A549 (cell line): ENCODE measurements at regions not wholly inside any gene's neighbourhood (a gene's known extent, or its start where the extent isn't known, plus 50 kb on each side); places are given as distances from the start of the nearest gene placed in this dataset.
A peak's percentile ranks its signal among the peaks of the same experiment; 100 is the strongest.
"Not testable (repeated sequence)": the region's sequence is repeated elsewhere in the genome, so short reads cannot be mapped to it uniquely, and the experiment has no call there.

Experiments
- ATAC-seq, 2 experiments: fragments of 200-7000 bp in 1 of 2; fragments of >200 bp in 1 of 2; cut with Nextera tagmentation in 1 of 2; cut with Tn5 transposase in 1 of 2; 3 replicates each; pipeline versions ENCODE4 v1.8.0 to v1.9.1; 2018 to 2020; ENCODE audit warnings: mild to moderate bottlenecking in 1 of 2, moderate library complexity in 1 of 2
- CTCF ChIA-PET: fragments of 300-600 bp; sonication (Branson Sonifier 250); formaldehyde crosslinking; extraction: SDS; loops from one replicate; lab custom pipeline; 2021; ENCODE audit warnings: antibody characterized with exemption, inconsistent platforms; lab: Yijun Ruan, JAX
- POLR2A ChIA-PET: fragments of 350-600 bp; formaldehyde crosslinking; extraction: SDS; loops from one replicate; lab custom pipeline; 2021; ENCODE audit warnings: antibody characterized with exemption, inconsistent platforms; lab: Yijun Ruan, JAX
- DNase-seq, 2 experiments: peaks; one replicate each; pipeline versions ENCODE4 v3.0.0 to v3.0.0-alpha.2; 2011 to 2016; ENCODE audit warnings: low read depth in 1 of 2, low spot score in 1 of 2
- FAIRE-seq: peaks from 2 replicates; lab custom pipeline; 2011; peaks lifted over from hg19 to GRCh38; lab: Jason Lieb, UNC
- H3K27ac ChIP-seq, 2 experiments: fragments of >200 bp; sonication (Bioruptor Twin); formaldehyde crosslinking; 3 replicates each; pipeline ENCODE4 v1.5.1; 2016 to 2017
- H3K4me1 ChIP-seq: fragments of >200 bp; sonication (Bioruptor Twin); formaldehyde crosslinking; 3 replicates; pipeline ENCODE4 v1.6.1; 2016
- H3K4me2 ChIP-seq: fragments of >200 bp; sonication (Bioruptor Twin); formaldehyde crosslinking; 3 replicates; pipeline ENCODE4 v1.6.1; 2016
- H3K4me3 ChIP-seq: fragments of >200 bp; sonication (Bioruptor Twin); formaldehyde crosslinking; 3 replicates; pipeline ENCODE4 v1.5.1; 2016
- H3K9me3 ChIP-seq: fragments of >200 bp; sonication (Bioruptor Twin); formaldehyde crosslinking; 3 replicates; pipeline ENCODE4 v1.6.1; 2016
- CBX2 ChIP-seq: fragments of 200-600 bp; sonication (generic); IDR thresholded peaks from 2 replicates; pipeline ENCODE4 v1.6.1; 2016; ENCODE audit warnings: low read depth, mild to moderate bottlenecking, borderline replicate concordance
- CEBPB ChIP-seq, 2 experiments: fragments of >200 bp in 1 of 2; sonication (Bioruptor Twin) in 1 of 2; formaldehyde crosslinking in 1 of 2; IDR thresholded peaks; 2 replicates each; pipeline ENCODE4 v1.6.1; 2012 to 2016
- EHF ChIP-seq: fragments of 250-450 bp; sonication (Bioruptor Pico); IDR thresholded peaks from 2 replicates; pipeline ENCODE4 v1.5.0; 2020; ENCODE audit warnings: mild to moderate bottlenecking
- EHMT2 ChIP-seq: fragments of 200-600 bp; sonication (generic); IDR thresholded peaks from 2 replicates; pipeline ENCODE4 v1.6.1; 2016; ENCODE audit warnings: antibody characterized with exemption, low read depth, mild to moderate bottlenecking, moderate library complexity
- ESRRA ChIP-seq: fragments of 150-350 bp; IDR thresholded peaks from 2 replicates; pipeline ENCODE4 v1.6.1; 2014; ENCODE audit warnings: mild to moderate bottlenecking, low read length, borderline replicate concordance
- FOSB ChIP-seq: fragments of 250-450 bp; sonication (Bioruptor Pico); IDR thresholded peaks from 2 replicates; pipeline ENCODE4 v1.5.0; 2020; ENCODE audit warnings: mild to moderate bottlenecking, moderate library complexity
- FOXS1 ChIP-seq: fragments of 250-450 bp; sonication (Bioruptor Pico); IDR thresholded peaks from 2 replicates; pipeline ENCODE4 v1.5.0; 2020; ENCODE audit warnings: mild to moderate bottlenecking, moderate library complexity
- HEYL ChIP-seq: fragments of 250-450 bp; sonication (Bioruptor Pico); IDR thresholded peaks from 2 replicates; pipeline ENCODE4 v1.8.0; 2021; ENCODE audit warnings: mild to moderate bottlenecking, moderate library complexity
- HOXA7 ChIP-seq: fragments of 250-450 bp; sonication (Bioruptor Pico); IDR thresholded peaks from 2 replicates; pipeline ENCODE4 v1.5.0; 2020; ENCODE audit warnings: mild to moderate bottlenecking, moderate library complexity
- HOXB13 ChIP-seq: fragments of 250-450 bp; sonication (Bioruptor Pico); IDR thresholded peaks from 2 replicates; pipeline ENCODE4 v1.5.0; 2020; ENCODE audit warnings: low read depth, mild to moderate bottlenecking, moderate library complexity
- HOXB5 ChIP-seq: fragments of 250-450 bp; sonication (Bioruptor Pico); IDR thresholded peaks from 2 replicates; pipeline ENCODE4 v1.5.0; 2020; ENCODE audit warnings: mild to moderate bottlenecking, moderate library complexity
- KDM5A ChIP-seq: fragments of 200-600 bp; sonication (generic); IDR thresholded peaks from 2 replicates; pipeline ENCODE4 v1.6.1; 2016; ENCODE audit warnings: antibody characterized with exemption, mild to moderate bottlenecking
- NFE2L2 ChIP-seq: fragments of 150-350 bp; conservative IDR thresholded peaks from 2 replicates; pipeline ENCODE4 v1.6.1; 2014; ENCODE audit warnings: low read length
- RAD21 ChIP-seq, 2 experiments: fragments of >200 bp in 1 of 2; sonication (Bioruptor Twin) in 1 of 2; formaldehyde crosslinking in 1 of 2; IDR thresholded peaks in 1 of 2; conservative IDR thresholded peaks in 1 of 2; 2 replicates in 1 of 2; 3 replicates in 1 of 2; pipeline ENCODE4 v1.6.1; 2012 to 2018; ENCODE audit warnings: inconsistent platforms in 1 of 2
- RCOR1 ChIP-seq: fragments of 150-350 bp; IDR thresholded peaks from 2 replicates; pipeline ENCODE4 v1.6.1; 2014; ENCODE audit warnings: antibody characterized with exemption, low read length, low read depth
- RNF2 ChIP-seq: fragments of 200-600 bp; sonication (generic); IDR thresholded peaks from 2 replicates; pipeline ENCODE4 v1.6.1; 2016; ENCODE audit warnings: low read depth, mild to moderate bottlenecking, antibody characterized with exemption, moderate library complexity, borderline replicate concordance
- ZNF302 ChIP-seq: fragments of 250-450 bp; sonication (Bioruptor Pico); IDR thresholded peaks from 2 replicates; pipeline ENCODE4 v1.9.0; 2021; ENCODE audit warnings: inconsistent platforms, mild to moderate bottlenecking, moderate library complexity
- ZSCAN20 ChIP-seq: fragments of 250-450 bp; sonication (Bioruptor Pico); IDR thresholded peaks from 2 replicates; pipeline ENCODE4 v1.8.0; 2022; ENCODE audit warnings: mild to moderate bottlenecking, moderate library complexity
- WGBS: methylation state at CpG from one replicate; pipeline ENCODE4 v1.1.6; 2017; ENCODE audit errors: missing lambda C conversion rate; 5-methylcytosine and 5-hydroxymethylcytosine counted together
- TF ChIP-seq, protein P1 (sequence below): fragments of 200-600 bp; sonication (generic); IDR thresholded peaks from 2 replicates; pipeline ENCODE4 v1.6.1; 2016; ENCODE audit warnings: antibody characterized with exemption, mild to moderate bottlenecking, moderate library complexity

DNA sequence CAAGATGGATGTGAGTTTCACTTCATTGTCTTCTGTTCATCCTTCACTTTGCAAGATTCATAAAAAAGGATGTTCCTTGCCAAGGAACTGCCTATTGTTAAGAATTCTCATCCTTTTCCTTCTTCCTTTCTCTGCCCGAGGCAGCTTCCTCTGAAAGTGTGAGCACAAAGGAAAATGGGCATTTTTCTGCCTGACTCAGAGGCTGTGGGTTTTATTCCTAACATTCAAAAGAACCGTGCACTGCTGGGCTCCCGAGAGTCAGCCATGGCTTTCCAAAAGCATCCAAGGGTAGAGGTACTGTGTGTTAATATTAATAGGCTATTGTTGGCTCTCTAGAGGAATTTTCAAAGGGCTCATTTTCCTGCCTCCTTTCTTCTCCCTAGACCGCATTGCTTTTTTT is 289.4 kb downstream of the ABCC12 start:
- H3K9me3 ChIP-seq: peaks cover 7% of the 10 kb centered on the region; the same call in 1 of the 3 replicates
- no peak overlapping the region for H3K27ac ChIP-seq
- ATAC-seq: no peak
- no peak overlapping the region for H3K4me3 ChIP-seq
- no peak overlapping the region for H3K4me2 ChIP-seq
- H3K4me1 ChIP-seq: peaks cover 5% of the 10 kb centered on the region; the same call in 2 of the 3 replicates
- no peak for TF ChIP-seq NFE2L2
- TF ChIP-seq EHMT2: no peak
- no peak for TF ChIP-seq FOSB (CRISPR knock-in tag)
- no peak for TF ChIP-seq ESRRA
- no peak for TF ChIP-seq HOXA7
- no peak for DNase-seq
- ChIA-PET CTCF (interaction anchor here (1.6 to 1.9 kb wide), 2 partner anchors 9 to 10 kb away, joined by 3 to 5 read pairs; no protein-coding TSS in a partner anchor), POLR2A (no interaction called here)
- WGBS: 62% methylated on average over 4 of the region's 4 CpGs
- no peak for FAIRE-seq

GRCh38 chr16:47865337-47865855 is 290.4 kb downstream of the ABCC12 start:
- TF ChIP-seq HOXA7: no peak
- TF ChIP-seq RAD21 (conservative IDR thresholded peaks at IDR 0.05 in 1 of 2, IDR thresholded peaks at IDR 0.05 in 1 of 2): no peak
- POLR2A ChIA-PET: no interaction called here
- Histone ChIP-seq H3K4me3 (no peak overlapping the region), H3K27ac (no peak overlapping the region), H3K9me3 (peaks cover 7% of the 10 kb centered on the region; the same call in 1 of the 3 replicates), H3K4me1 (peaks cover 5% of the 10 kb centered on the region; the same call in 2 of the 3 replicates), H3K4me2 (no peak overlapping the region)
- CTCF ChIA-PET: no interaction called here
- ATAC-seq: no peak
- DNase-seq: no peak
- 80% methylated on average over 3 of the region's 3 CpGs for WGBS
- no peak for FAIRE-seq

- FAIRE-seq, H3K4me1 ChIP-seq, DNase-seq, H3K4me3 ChIP-seq, ATAC-seq, CTCF ChIA-PET, POLR2A ChIA-PET, H3K9me3 ChIP-seq: not testable (repeated sequence)
- peak overlapping the region in 1 of 2 experiments; percentile 46; a peak in 1 of 6 replicates for H3K27ac ChIP-seq
- 36% methylated on average over 6 of the region's 6 CpGs for WGBS
- TF ChIP-seq HOXB13 (CRISPR knock-in tag): peak; percentile 48; the same call in 1 of the 2 replicates
- peak; percentile 95 for TF ChIP-seq EHF (CRISPR knock-in tag)
- TF ChIP-seq ZSCAN20 (CRISPR knock-in tag): peak; percentile 93
- peak; percentile 83; the same call in 1 of the 2 replicates for TF ChIP-seq ZNF302 (CRISPR knock-in tag)
- peak; percentile 62; the same call in 1 of the 2 replicates for TF ChIP-seq HEYL (CRISPR knock-in tag)
- TF ChIP-seq FOXS1 (CRISPR knock-in tag): peak; percentile 86; the same call in 1 of the 2 replicates
- TF ChIP-seq HOXB5: peak; percentile 88; the same call in 1 of the 2 replicates
- peak overlapping the region; percentile 27; the same call in 1 of the 3 replicates for H3K4me2 ChIP-seq
Observed at GRCh38 chr16:47864262-47864661, 291.5 kb downstream of the ABCC12 start.

DNA sequence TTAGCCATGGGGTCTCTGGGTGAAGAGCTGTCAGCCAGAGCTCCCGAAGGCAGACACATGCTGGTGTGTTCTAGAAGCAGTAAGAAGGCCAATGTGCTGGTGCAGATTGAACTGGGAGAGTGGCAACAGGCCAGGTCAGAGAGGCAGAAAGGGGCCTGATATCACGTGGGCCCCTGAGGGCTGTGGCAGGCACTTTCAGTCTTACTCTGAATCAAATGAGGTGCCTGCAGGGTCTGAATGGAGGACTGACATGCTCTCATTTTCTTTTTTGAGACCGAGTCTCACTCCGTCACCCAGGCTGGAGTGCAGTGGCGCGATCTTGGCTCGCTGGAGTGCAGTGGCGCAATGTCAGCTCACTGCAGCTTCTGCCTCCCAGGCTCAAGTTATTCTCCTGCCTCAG is 293.8 kb downstream of the ABCC12 start:
- CTCF ChIA-PET: interaction anchor here (1.0 kb wide), 1 partner anchor 14 kb away, joined by 3 read pairs; no protein-coding TSS in a partner anchor
- ATAC-seq: no peak
- H3K4me1 ChIP-seq: peaks cover 5% of the 10 kb centered on the region; the same call in 2 of the 3 replicates
- no peaks in the 10 kb centered on the region for H3K9me3 ChIP-seq
- POLR2A ChIA-PET: no interaction called here
- no peak overlapping the region for H3K4me2 ChIP-seq
- FAIRE-seq: no peak
- H3K4me3 ChIP-seq: no peak overlapping the region
- TF ChIP-seq, protein P1, sequence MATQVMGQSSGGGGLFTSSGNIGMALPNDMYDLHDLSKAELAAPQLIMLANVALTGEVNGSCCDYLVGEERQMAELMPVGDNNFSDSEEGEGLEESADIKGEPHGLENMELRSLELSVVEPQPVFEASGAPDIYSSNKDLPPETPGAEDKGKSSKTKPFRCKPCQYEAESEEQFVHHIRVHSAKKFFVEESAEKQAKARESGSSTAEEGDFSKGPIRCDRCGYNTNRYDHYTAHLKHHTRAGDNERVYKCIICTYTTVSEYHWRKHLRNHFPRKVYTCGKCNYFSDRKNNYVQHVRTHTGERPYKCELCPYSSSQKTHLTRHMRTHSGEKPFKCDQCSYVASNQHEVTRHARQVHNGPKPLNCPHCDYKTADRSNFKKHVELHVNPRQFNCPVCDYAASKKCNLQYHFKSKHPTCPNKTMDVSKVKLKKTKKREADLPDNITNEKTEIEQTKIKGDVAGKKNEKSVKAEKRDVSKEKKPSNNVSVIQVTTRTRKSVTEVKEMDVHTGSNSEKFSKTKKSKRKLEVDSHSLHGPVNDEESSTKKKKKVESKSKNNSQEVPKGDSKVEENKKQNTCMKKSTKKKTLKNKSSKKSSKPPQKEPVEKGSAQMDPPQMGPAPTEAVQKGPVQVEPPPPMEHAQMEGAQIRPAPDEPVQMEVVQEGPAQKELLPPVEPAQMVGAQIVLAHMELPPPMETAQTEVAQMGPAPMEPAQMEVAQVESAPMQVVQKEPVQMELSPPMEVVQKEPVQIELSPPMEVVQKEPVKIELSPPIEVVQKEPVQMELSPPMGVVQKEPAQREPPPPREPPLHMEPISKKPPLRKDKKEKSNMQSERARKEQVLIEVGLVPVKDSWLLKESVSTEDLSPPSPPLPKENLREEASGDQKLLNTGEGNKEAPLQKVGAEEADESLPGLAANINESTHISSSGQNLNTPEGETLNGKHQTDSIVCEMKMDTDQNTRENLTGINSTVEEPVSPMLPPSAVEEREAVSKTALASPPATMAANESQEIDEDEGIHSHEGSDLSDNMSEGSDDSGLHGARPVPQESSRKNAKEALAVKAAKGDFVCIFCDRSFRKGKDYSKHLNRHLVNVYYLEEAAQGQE: no peak
- TF ChIP-seq HOXB13 (CRISPR knock-in tag) (no peak), KDM5A (no peak), CEBPB (IDR thresholded peaks at IDR 0.05) (no peak), RNF2 (no peak), RCOR1 (no peak), CBX2 (no peak)
- DNase-seq: no peak
- no peak overlapping the region for H3K27ac ChIP-seq
- 89% methylated on average over 8 of the region's 8 CpGs for WGBS
